HepG2 (cell line): ENCODE measurements at regions not wholly inside any gene's neighbourhood (a gene's known extent, or its start where the extent isn't known, plus 50 kb on each side); places are given as distances from the start of the nearest gene placed in this dataset.

Source experiments
- BRCA1 ChIP-seq: sonication (generic); formaldehyde crosslinking; IDR thresholded peaks from 2 replicates; pipeline ENCODE4 v1.4.0; 2020; ENCODE audit warnings: missing genetic modification reagents
- CCAR2 ChIP-seq: fragments of 200-400 bp; formaldehyde crosslinking; optimal IDR thresholded peaks from 2 replicates; pipeline ENCODE3; 2018; ENCODE audit warnings: low read depth, mild to moderate bottlenecking, low read length, moderate library complexity
- HNF4A ChIP-seq: sonication (generic); formaldehyde crosslinking; IDR thresholded peaks from 2 replicates; pipeline ENCODE4 v1.4.0; 2020; ENCODE audit warnings: missing genetic modification reagents
- HNRNPUL1 ChIP-seq: fragments of 200-400 bp; formaldehyde crosslinking; IDR thresholded peaks from 2 replicates; pipeline ENCODE4 v1.6.1; 2017; ENCODE audit warnings: low read depth, mild to moderate bottlenecking, low read length, moderate library complexity
- KAT8 ChIP-seq: IDR thresholded peaks from 2 replicates; pipeline ENCODE4 v1.6.1; 2016; ENCODE audit warnings: missing genetic modification reagents, missing compliant biosample characterization
- MED1 ChIP-seq: sonication (generic); formaldehyde crosslinking; IDR thresholded peaks from 2 replicates; pipeline ENCODE4 v1.4.0; 2020; ENCODE audit warnings: missing genetic modification reagents
- RNF2 ChIP-seq: fragments of 450-650 bp; conservative IDR thresholded peaks from 2 replicates; pipeline ENCODE4 v1.6.1; 2016; ENCODE audit warnings: low read depth
- SSRP1 ChIP-seq: IDR thresholded peaks from 2 replicates; pipeline ENCODE4 v1.6.1; 2016; ENCODE audit warnings: control low read depth
- TFAP4 ChIP-seq: sonication (generic); IDR thresholded peaks from 2 replicates; pipeline ENCODE4 v1.6.1; 2016; ENCODE audit warnings: low read depth, borderline replicate concordance
- TOE1 ChIP-seq: sonication (generic); formaldehyde crosslinking; IDR thresholded peaks from 2 replicates; pipeline ENCODE4 v1.4.0; 2020; ENCODE audit warnings: mild to moderate bottlenecking, missing genetic modification reagents
- XBP1 ChIP-seq: sonication (generic); formaldehyde crosslinking; IDR thresholded peaks from 2 replicates; pipeline ENCODE4 v1.5.0; 2020; ENCODE audit warnings: missing genetic modification reagents
- YY1 ChIP-seq: IDR thresholded peaks from 2 replicates; pipeline ENCODE4 v1.6.1; 2011; ENCODE audit warnings: low read length, low read depth, moderate library complexity, mild to moderate bottlenecking; ENCODE audit not compliant: insufficient read depth, insufficient replicate concordance
- ZNF788 ChIP-seq: sonication (generic); formaldehyde crosslinking; IDR thresholded peaks from 2 replicates; pipeline ENCODE4 v1.5.0; 2020; ENCODE audit warnings: mild to moderate bottlenecking, missing genetic modification reagents, borderline replicate concordance
- TF ChIP-seq, protein P1 (sequence below): sonication (generic); formaldehyde crosslinking; IDR thresholded peaks from 2 replicates; pipeline ENCODE4 v1.4.0; 2020; ENCODE audit warnings: missing genetic modification reagents, mild to moderate bottlenecking, borderline replicate concordance
- TF ChIP-seq, protein P2 (sequence below): sonication (generic); formaldehyde crosslinking; IDR thresholded peaks from 2 replicates; pipeline ENCODE4 v1.4.0; 2020; ENCODE audit warnings: missing genetic modification reagents, borderline replicate concordance
- TF ChIP-seq, protein P3 (sequence below): sonication (generic); formaldehyde crosslinking; IDR thresholded peaks from 2 replicates; pipeline ENCODE4 v1.5.1; 2020; ENCODE audit warnings: mild to moderate bottlenecking, missing genetic modification reagents
- TF ChIP-seq, protein P4 (sequence below): sonication (generic); formaldehyde crosslinking; IDR thresholded peaks from 2 replicates; pipeline ENCODE4; 2020; ENCODE audit warnings: missing genetic modification reagents, mild to moderate bottlenecking, borderline replicate concordance

DNA sequence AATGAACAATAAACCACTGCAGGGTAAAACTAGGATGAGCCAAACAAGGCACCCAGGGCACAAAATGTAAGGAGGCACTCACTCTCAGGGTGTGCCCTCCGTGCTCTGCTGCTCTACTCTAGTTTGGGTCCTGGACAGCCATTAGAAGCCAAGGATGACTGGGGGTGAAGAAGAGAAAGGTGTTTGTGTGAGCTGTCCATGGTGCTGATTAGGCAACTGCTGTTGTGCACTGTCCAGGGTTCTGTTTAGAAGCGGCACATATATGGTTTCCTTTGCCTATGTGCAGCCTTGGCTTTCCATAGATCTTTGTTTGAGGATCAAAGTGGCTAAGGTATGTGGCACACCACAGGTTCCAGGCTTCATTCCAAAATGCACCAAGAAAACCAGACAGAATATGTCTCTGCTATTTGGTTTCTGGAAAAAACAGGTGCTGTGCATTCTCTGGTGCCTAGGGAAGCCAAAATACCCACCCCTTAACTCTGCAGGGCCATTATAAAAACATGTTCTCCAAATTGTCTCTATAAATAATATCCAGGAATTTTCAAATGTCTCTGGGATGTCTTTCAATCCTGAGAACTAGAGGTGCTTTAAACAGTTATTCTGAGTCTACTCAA lies 123.5 kb downstream of the CBLN1 start (continued):
- TF ChIP-seq, protein P1, sequence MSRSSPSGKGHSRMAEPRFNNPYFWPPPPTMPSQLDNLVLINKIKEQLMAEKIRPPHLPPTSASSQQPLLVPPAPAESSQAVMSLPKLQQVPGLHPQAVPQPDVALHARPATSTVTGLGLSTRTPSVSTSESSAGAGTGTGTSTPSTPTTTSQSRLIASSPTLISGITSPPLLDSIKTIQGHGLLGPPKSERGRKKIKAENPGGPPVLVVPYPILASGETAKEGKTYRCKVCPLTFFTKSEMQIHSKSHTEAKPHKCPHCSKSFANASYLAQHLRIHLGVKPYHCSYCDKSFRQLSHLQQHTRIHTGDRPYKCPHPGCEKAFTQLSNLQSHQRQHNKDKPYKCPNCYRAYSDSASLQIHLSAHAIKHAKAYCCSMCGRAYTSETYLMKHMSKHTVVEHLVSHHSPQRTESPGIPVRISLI (CRISPR knock-in tag) = no peak
- TF ChIP-seq YY1 (no peak), RNF2 (no peak), BRCA1 (peak; percentile 99), SSRP1 (CRISPR knock-in tag) (no peak), MED1 (peak; percentile 59; the same call in 1 of the 2 replicates), HNRNPUL1 (no peak), HNF4A (CRISPR knock-in tag) (no peak), XBP1 (CRISPR knock-in tag) (peak; percentile 94), TOE1 (CRISPR knock-in tag) (peak; percentile 64; the same call in 1 of the 2 replicates), CCAR2 (no peak), KAT8 (peak; percentile 80), TFAP4 (no peak), ZNF788 (CRISPR knock-in tag) (no peak)
- TF ChIP-seq, protein P2, sequence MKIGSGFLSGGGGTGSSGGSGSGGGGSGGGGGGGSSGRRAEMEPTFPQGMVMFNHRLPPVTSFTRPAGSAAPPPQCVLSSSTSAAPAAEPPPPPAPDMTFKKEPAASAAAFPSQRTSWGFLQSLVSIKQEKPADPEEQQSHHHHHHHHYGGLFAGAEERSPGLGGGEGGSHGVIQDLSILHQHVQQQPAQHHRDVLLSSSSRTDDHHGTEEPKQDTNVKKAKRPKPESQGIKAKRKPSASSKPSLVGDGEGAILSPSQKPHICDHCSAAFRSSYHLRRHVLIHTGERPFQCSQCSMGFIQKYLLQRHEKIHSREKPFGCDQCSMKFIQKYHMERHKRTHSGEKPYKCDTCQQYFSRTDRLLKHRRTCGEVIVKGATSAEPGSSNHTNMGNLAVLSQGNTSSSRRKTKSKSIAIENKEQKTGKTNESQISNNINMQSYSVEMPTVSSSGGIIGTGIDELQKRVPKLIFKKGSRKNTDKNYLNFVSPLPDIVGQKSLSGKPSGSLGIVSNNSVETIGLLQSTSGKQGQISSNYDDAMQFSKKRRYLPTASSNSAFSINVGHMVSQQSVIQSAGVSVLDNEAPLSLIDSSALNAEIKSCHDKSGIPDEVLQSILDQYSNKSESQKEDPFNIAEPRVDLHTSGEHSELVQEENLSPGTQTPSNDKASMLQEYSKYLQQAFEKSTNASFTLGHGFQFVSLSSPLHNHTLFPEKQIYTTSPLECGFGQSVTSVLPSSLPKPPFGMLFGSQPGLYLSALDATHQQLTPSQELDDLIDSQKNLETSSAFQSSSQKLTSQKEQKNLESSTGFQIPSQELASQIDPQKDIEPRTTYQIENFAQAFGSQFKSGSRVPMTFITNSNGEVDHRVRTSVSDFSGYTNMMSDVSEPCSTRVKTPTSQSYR = peak; percentile 87; the same call in 1 of the 2 replicates
- TF ChIP-seq, protein P3, sequence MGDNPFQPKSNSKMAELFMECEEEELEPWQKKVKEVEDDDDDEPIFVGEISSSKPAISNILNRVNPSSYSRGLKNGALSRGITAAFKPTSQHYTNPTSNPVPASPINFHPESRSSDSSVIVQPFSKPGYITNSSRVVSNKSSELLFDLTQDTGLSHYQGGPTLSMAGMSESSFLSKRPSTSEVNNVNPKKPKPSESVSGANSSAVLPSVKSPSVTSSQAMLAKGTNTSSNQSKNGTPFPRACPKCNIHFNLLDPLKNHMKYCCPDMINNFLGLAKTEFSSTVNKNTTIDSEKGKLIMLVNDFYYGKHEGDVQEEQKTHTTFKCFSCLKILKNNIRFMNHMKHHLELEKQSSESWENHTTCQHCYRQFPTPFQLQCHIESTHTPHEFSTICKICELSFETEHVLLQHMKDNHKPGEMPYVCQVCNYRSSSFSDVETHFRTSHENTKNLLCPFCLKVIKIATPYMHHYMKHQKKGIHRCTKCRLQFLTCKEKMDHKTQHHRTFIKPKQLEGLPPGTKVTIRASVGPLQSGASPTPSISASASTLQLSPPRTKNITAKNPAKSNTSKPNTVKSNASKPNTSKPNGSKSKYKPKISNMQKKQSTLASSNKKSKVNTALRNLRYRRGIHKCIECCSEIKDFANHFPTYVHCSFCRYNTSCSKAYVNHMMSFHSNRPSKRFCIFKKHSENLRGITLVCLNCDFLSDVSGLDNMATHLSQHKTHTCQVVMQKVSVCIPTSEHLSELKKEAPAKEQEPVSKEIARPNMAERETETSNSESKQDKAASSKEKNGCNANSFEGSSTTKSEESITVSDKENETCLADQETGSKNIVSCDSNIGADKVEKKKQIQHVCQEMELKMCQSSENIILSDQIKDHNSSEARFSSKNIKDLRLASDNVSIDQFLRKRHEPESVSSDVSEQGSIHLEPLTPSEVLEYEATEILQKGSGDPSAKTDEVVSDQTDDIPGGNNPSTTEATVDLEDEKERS (CRISPR knock-in tag) = peak; percentile 76; the same call in 1 of the 2 replicates
- TF ChIP-seq, protein P4, sequence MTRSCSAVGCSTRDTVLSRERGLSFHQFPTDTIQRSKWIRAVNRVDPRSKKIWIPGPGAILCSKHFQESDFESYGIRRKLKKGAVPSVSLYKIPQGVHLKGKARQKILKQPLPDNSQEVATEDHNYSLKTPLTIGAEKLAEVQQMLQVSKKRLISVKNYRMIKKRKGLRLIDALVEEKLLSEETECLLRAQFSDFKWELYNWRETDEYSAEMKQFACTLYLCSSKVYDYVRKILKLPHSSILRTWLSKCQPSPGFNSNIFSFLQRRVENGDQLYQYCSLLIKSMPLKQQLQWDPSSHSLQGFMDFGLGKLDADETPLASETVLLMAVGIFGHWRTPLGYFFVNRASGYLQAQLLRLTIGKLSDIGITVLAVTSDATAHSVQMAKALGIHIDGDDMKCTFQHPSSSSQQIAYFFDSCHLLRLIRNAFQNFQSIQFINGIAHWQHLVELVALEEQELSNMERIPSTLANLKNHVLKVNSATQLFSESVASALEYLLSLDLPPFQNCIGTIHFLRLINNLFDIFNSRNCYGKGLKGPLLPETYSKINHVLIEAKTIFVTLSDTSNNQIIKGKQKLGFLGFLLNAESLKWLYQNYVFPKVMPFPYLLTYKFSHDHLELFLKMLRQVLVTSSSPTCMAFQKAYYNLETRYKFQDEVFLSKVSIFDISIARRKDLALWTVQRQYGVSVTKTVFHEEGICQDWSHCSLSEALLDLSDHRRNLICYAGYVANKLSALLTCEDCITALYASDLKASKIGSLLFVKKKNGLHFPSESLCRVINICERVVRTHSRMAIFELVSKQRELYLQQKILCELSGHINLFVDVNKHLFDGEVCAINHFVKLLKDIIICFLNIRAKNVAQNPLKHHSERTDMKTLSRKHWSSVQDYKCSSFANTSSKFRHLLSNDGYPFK = no peak
